ENCODE measurements at regions not wholly inside any gene's neighbourhood (a gene's known extent, or its start where the extent isn't known, plus 50 kb on each side); places are given as distances from the start of the nearest gene placed in this dataset.

DNA sequence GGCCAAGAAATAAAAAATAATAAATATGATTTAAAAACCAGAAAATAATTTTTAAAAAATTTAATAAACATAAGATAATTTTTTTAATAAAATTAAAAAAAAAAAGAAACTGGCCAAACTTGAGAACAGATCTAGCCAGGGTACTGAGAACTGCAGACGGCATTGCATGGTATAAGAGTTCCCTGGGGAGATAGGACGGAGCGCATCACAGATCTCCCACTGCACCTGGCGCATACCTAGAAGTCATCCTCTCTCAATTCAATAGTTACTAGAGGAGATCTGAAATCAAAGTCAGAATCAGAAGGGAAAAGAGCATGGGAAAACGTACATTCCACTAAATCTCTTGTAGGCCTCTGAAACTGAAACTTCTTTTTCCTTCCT lies 58.9 kb upstream of the BCL2L14 start:
- ChIA-PET POLR2A (interaction anchor here (2.3 kb wide), 1 partner anchor 362 kb away, joined by 8 read pairs; the partner anchor contains the start of gene ETV6), CTCF (interaction anchor here (0.6 to 4.8 kb wide), 2 partner anchors 15 to 22 kb away, joined by 4 to 33 read pairs; no protein-coding TSS in a partner anchor)
- H3K4me1 ChIP-seq (ENCODE audit: control extremely low read depth in 1 of 4, control insufficient read depth in 4 of 4, insufficient read depth in 4 of 4, low read length in 3 of 4), result peaks cover 11 to 95% (median 87%) of the 10 kb centered on the region in 4 experiments
- H3K27me3 ChIP-seq (replicated peaks in 2 of 5; ENCODE audit: control insufficient read depth in 4 of 5, insufficient read depth in 5 of 5, low read length in 4 of 5), result no peaks in the 10 kb centered on the region
- no peak for DNase-seq
- H3K36me3 ChIP-seq (ENCODE audit: control insufficient read depth in 4 of 4, insufficient read depth in 4 of 4, low read length in 3 of 4), result no peaks in the 10 kb centered on the region
- WGBS (ENCODE audit: insufficient coverage), result 89% methylated on average over 5 of the region's 5 CpGs
- no peak overlapping the region for H3K27ac ChIP-seq (ENCODE audit: insufficient read depth in 1 of 2, low read depth in 1 of 2, low read length in 2 of 2, poor library complexity in 1 of 2, severe bottlenecking in 2 of 2)
- H3K9me3 ChIP-seq (ENCODE audit: control extremely low read depth in 1 of 5, control insufficient read depth in 4 of 5, insufficient read depth in 2 of 5, low read depth in 1 of 5, low read length in 4 of 5), result no peaks in the 10 kb centered on the region
- no peak overlapping the region for H3K4me3 ChIP-seq (ENCODE audit: control insufficient read depth in 1 of 7, extremely low read depth in 1 of 7, insufficient read depth in 4 of 7, low read depth in 2 of 7, low read length in 6 of 7)

DNA sequence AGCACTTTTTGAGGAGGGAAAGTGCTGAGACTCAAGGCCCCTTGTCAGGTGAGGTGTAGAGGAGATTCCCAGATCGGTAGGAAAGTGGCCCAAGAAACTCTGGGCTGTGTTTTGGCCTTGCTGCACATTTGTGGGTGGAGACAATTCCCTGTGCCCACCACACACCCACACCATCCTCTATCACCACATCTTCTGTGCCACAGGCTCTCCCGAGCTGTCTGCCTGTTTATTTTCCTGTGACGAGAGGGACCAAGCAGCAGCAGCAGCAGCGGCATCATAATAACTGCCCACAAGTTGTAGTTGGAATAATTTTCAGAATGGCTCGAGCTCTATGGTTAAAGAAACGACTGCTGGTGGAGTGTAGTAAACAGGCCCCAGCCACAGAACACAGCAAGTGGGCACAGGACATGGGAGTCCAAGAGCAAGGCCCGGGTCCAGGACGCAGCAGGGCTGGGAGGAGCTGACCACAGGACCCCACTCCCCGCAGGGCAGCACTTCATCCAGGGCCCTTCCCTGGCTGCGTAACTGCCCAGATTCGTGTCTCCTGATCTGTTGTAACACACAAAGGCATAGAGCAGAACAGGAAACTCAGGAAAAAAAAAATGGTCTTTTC lies 55.6 kb upstream of the BCL2L14 start:
- 69% methylated on average over 7 of the region's 11 CpGs for WGBS (ENCODE audit: insufficient coverage)
- POLR2A ChIA-PET, result no interaction called here

DNA sequence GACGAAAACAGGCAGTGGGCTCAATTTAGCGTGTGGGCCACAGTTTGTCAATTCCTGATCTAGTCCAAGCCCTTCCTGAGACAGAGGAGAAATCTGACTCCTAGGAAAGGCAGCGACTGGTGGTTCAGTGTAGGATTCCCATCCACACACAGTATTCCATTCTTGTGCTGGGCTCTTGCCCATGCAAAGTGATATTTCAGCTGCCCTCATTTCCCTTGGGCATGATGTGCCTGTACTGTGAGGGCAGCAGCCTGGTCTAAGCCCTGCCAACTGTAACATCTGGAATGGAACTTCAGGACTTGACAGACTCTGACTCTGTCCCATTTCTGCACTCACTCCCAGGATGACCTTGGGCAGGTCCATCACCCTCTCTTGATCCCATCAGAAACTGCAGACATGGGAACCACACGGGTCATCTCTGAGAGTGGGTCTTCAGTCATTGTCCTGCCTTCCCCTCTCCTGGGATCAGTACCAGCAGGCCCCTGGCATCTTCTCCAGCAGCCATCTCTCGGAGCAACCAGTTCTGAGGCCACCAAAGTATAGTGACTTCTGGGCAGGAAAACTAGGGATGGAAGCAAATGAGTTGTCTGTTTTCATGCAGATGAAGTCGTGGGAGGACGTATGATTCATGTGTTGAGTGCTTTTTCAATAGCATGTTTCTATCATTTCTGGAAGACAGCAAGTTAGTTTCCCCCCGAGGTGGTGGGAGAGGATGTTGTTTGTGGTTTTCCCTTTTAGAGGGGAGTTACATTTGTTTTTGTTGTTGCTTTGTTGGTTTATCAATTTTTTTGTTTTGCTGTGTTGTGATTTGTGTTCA lies 54.2 kb upstream of the BCL2L14 start:
- DNase-seq, result peak in 1 of 3 donors; percentile 37
- no peaks in the 10 kb centered on the region for H3K36me3 ChIP-seq (ENCODE audit: control insufficient read depth in 4 of 4, insufficient read depth in 4 of 4, low read length in 3 of 4)
- no peaks in the 10 kb centered on the region for H3K27me3 ChIP-seq (replicated peaks in 2 of 5; ENCODE audit: control insufficient read depth in 4 of 5, insufficient read depth in 5 of 5, low read length in 4 of 5)
- no peak overlapping the region for H3K27ac ChIP-seq (ENCODE audit: insufficient read depth in 1 of 2, low read depth in 1 of 2, low read length in 2 of 2, poor library complexity in 1 of 2, severe bottlenecking in 2 of 2)
- H3K4me1 ChIP-seq (ENCODE audit: control extremely low read depth in 1 of 4, control insufficient read depth in 4 of 4, insufficient read depth in 4 of 4, low read length in 3 of 4), result peaks cover 7 to 65% (median 51%) of the 10 kb centered on the region in 4 experiments
- H3K4me3 ChIP-seq (ENCODE audit: control insufficient read depth in 1 of 7, extremely low read depth in 1 of 7, insufficient read depth in 4 of 7, low read depth in 2 of 7, low read length in 6 of 7), result no peak overlapping the region
- H3K9me3 ChIP-seq (ENCODE audit: control extremely low read depth in 1 of 5, control insufficient read depth in 4 of 5, insufficient read depth in 2 of 5, low read depth in 1 of 5, low read length in 4 of 5), result no peaks in the 10 kb centered on the region
- POLR2A ChIA-PET, result no interaction called here
- CTCF ChIA-PET, result no interaction called here
- WGBS (ENCODE audit: insufficient coverage), result 58% methylated on average over 7 of the region's 8 CpGs

More for the DNA sequence above, 55.6 kb upstream of the BCL2L14 start:
- Histone ChIP-seq H3K36me3 (ENCODE audit: control insufficient read depth in 4 of 4, insufficient read depth in 4 of 4, low read length in 3 of 4) (no peaks in the 10 kb centered on the region), H3K9me3 (ENCODE audit: control extremely low read depth in 1 of 5, control insufficient read depth in 4 of 5, insufficient read depth in 2 of 5, low read depth in 1 of 5, low read length in 4 of 5) (no peaks in the 10 kb centered on the region), H3K4me1 (ENCODE audit: control extremely low read depth in 1 of 4, control insufficient read depth in 4 of 4, insufficient read depth in 4 of 4, low read length in 3 of 4) (peaks cover 7 to 78% (median 64%) of the 10 kb centered on the region in 4 experiments), H3K4me3 (ENCODE audit: control insufficient read depth in 1 of 7, extremely low read depth in 1 of 7, insufficient read depth in 4 of 7, low read depth in 2 of 7, low read length in 6 of 7) (no peak overlapping the region), H3K27me3 (replicated peaks in 2 of 5; ENCODE audit: control insufficient read depth in 4 of 5, insufficient read depth in 5 of 5, low read length in 4 of 5) (no peaks in the 10 kb centered on the region), H3K27ac (ENCODE audit: insufficient read depth in 1 of 2, low read depth in 1 of 2, low read length in 2 of 2, poor library complexity in 1 of 2, severe bottlenecking in 2 of 2) (no peak overlapping the region)
- no peak for DNase-seq
- CTCF ChIA-PET, result interaction anchor here (0.9 kb wide), 1 partner anchor 16 kb away, joined by 3 read pairs; no protein-coding TSS in a partner anchor

DNA sequence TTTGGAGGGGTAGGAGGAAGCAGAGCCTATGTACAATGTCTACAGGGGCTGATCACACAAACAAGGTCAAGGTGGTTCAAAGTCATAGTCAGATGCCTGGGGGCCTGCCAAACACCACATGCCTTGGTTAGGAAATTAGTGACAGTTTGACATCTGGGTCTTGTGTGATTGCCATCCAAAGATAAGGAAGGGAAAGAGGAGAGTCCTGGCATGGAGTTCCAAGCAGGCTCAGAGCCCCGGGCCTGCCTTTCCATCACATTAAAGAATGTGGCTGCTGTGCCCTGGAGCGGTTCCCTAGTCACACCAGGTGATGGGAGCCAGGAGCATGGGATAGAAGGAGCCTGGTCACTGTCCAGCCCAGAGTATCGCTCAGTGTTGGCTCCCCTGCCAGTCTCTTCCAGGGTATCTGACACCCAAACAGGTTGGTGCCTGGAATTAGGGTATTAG lies 53.6 kb upstream of the BCL2L14 start:
- Histone ChIP-seq H3K9me3 (ENCODE audit: control extremely low read depth in 1 of 5, control insufficient read depth in 4 of 5, insufficient read depth in 2 of 5, low read depth in 1 of 5, low read length in 4 of 5) (no peaks in the 10 kb centered on the region), H3K4me1 (ENCODE audit: control extremely low read depth in 1 of 4, control insufficient read depth in 4 of 4, insufficient read depth in 4 of 4, low read length in 3 of 4) (peaks cover 7 to 60% (median 46%) of the 10 kb centered on the region in 4 experiments), H3K27me3 (replicated peaks in 2 of 5; ENCODE audit: control insufficient read depth in 4 of 5, insufficient read depth in 5 of 5, low read length in 4 of 5) (no peaks in the 10 kb centered on the region), H3K4me3 (ENCODE audit: control insufficient read depth in 1 of 7, extremely low read depth in 1 of 7, insufficient read depth in 4 of 7, low read depth in 2 of 7, low read length in 6 of 7) (no peak overlapping the region), H3K36me3 (ENCODE audit: control insufficient read depth in 4 of 4, insufficient read depth in 4 of 4, low read length in 3 of 4) (no peaks in the 10 kb centered on the region), H3K27ac (ENCODE audit: insufficient read depth in 1 of 2, low read depth in 1 of 2, low read length in 2 of 2, poor library complexity in 1 of 2, severe bottlenecking in 2 of 2) (no peak overlapping the region)
- POLR2A ChIA-PET, result interaction anchor here (0.7 kb wide), 1 partner anchor 52 kb away, joined by 3 read pairs; no protein-coding TSS in a partner anchor
- CTCF ChIA-PET, result interaction anchor here (1.0 to 1.6 kb wide), 2 partner anchors 15 to 435 kb away, joined by 3 to 7 read pairs; no protein-coding TSS in a partner anchor
- 77% methylated on average over 3 of the region's 3 CpGs for WGBS (ENCODE audit: insufficient coverage)
- peak in 2 of 3 donors; percentile 28 to 30 for DNase-seq

DNA sequence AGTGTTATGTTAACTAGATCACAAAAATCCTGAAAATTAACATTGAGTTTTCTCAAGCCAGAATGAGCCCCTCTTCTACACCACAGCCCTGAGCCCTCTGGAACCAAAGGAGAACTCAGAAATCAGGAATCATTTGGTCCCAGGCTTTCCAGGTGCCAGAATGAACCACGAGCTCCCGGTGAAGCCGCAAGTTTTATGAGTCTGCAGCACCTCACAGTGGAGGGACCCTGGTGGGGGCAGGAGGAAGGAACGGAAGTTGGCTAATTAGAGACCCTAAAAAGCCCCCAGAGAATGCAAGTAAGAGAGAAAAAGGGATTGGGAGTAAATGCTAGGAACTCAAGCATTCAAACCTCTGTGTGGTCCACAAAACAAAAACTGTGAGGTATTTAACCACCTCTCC lies 52.9 kb upstream of the BCL2L14 start:
- no peak overlapping the region for H3K27ac ChIP-seq (ENCODE audit: insufficient read depth in 1 of 2, low read depth in 1 of 2, low read length in 2 of 2, poor library complexity in 1 of 2, severe bottlenecking in 2 of 2)
- H3K27me3 ChIP-seq (replicated peaks in 2 of 5; ENCODE audit: control insufficient read depth in 4 of 5, insufficient read depth in 5 of 5, low read length in 4 of 5), result no peaks in the 10 kb centered on the region
- no peaks in the 10 kb centered on the region for H3K9me3 ChIP-seq (ENCODE audit: control extremely low read depth in 1 of 5, control insufficient read depth in 4 of 5, insufficient read depth in 2 of 5, low read depth in 1 of 5, low read length in 4 of 5)
- DNase-seq, result peak in 2 of 3 donors; percentile 28 to 30
- peaks cover 7 to 58% (median 44%) of the 10 kb centered on the region in 4 experiments for H3K4me1 ChIP-seq (ENCODE audit: control extremely low read depth in 1 of 4, control insufficient read depth in 4 of 4, insufficient read depth in 4 of 4, low read length in 3 of 4)
- WGBS (ENCODE audit: insufficient coverage), result 26% methylated on average over 4 of the region's 4 CpGs
- H3K4me3 ChIP-seq (ENCODE audit: control insufficient read depth in 1 of 7, extremely low read depth in 1 of 7, insufficient read depth in 4 of 7, low read depth in 2 of 7, low read length in 6 of 7), result no peak overlapping the region
- ChIA-PET POLR2A (interaction anchor here (0.7 kb wide), 1 partner anchor 52 kb away, joined by 3 read pairs; no protein-coding TSS in a partner anchor), CTCF (interaction anchor here (1.0 to 1.6 kb wide), 2 partner anchors 15 to 435 kb away, joined by 3 to 7 read pairs; no protein-coding TSS in a partner anchor)
- no peaks in the 10 kb centered on the region for H3K36me3 ChIP-seq (ENCODE audit: control insufficient read depth in 4 of 4, insufficient read depth in 4 of 4, low read length in 3 of 4)

DNA sequence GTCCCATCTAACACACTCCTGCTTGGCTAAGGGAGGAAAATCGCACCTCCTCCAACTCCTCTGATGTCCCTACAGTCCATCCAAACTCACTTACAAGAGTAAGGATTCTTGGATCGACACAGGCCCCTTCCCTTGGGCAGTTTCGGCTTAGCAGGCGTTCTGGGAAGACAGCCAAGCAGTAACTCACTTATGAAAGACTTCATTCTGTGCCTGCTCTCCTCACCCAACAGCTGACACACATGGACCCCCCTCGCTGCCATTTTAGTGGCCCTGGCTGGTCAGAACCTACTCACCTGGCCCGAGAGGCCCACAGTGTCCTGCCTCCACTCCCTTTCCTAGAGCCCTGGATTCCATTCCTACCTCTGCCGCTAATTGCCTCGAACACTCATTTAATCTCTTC lies 52.3 kb upstream of the BCL2L14 start:
- Histone ChIP-seq H3K9me3 (ENCODE audit: control extremely low read depth in 1 of 5, control insufficient read depth in 4 of 5, insufficient read depth in 2 of 5, low read depth in 1 of 5, low read length in 4 of 5) (no peaks in the 10 kb centered on the region), H3K4me1 (ENCODE audit: control extremely low read depth in 1 of 4, control insufficient read depth in 4 of 4, insufficient read depth in 4 of 4, low read length in 3 of 4) (peaks cover 7 to 53% (median 42%) of the 10 kb centered on the region in 4 experiments), H3K36me3 (ENCODE audit: control insufficient read depth in 4 of 4, insufficient read depth in 4 of 4, low read length in 3 of 4) (no peaks in the 10 kb centered on the region), H3K4me3 (ENCODE audit: control insufficient read depth in 1 of 7, extremely low read depth in 1 of 7, insufficient read depth in 4 of 7, low read depth in 2 of 7, low read length in 6 of 7) (no peak overlapping the region), H3K27ac (ENCODE audit: insufficient read depth in 1 of 2, low read depth in 1 of 2, low read length in 2 of 2, poor library complexity in 1 of 2, severe bottlenecking in 2 of 2) (no peak overlapping the region), H3K27me3 (replicated peaks in 2 of 5; ENCODE audit: control insufficient read depth in 4 of 5, insufficient read depth in 5 of 5, low read length in 4 of 5) (no peaks in the 10 kb centered on the region)
- 86% methylated on average over 5 of the region's 8 CpGs for WGBS (ENCODE audit: insufficient coverage)
- CTCF ChIA-PET, result interaction anchor here (1.0 to 1.6 kb wide), 2 partner anchors 14 to 436 kb away, joined by 3 to 7 read pairs; no protein-coding TSS in a partner anchor
- no peak for DNase-seq
- POLR2A ChIA-PET, result no interaction called here

All from common myeloid progenitor, CD34-positive (primary cell).